AG20443 (cell line): ENCODE measurements at regions not wholly inside any gene's neighbourhood (a gene's known extent, or its start where the extent isn't known, plus 50 kb on each side); places are given as distances from the start of the nearest gene placed in this dataset.
"Not testable (repeated sequence)": the region's sequence is repeated elsewhere in the genome, so short reads cannot be mapped to it uniquely, and the experiment has no call there.

Experiments
- DNase-seq: peaks from one replicate; pipeline ENCODE4 v3.0.0; 2012; ENCODE audit warnings: low spot score, mixed read lengths

- not testable (repeated sequence) for DNase-seq
Observed at GRCh38 chr9:62874745-62875599, 1685.1 kb downstream of the SPATA31A7 start.

- DNase-seq: not testable (repeated sequence)
Observed at GRCh38 chr9:62877552-62877951, 1687.7 kb downstream of the SPATA31A7 start.

- not testable (repeated sequence) for DNase-seq
Observed at GRCh38 chr9:62877987-62878386, 1688.2 kb downstream of the SPATA31A7 start.

GRCh38 chr9:62880453-62880852 is 1690.6 kb downstream of the SPATA31A7 start:
- DNase-seq: peak; percentile 4

GRCh38 chr9:62880971-62881370 is 1691.1 kb downstream of the SPATA31A7 start:
- not testable (repeated sequence) for DNase-seq

GRCh38 chr9:62881811-62882210 is 1692.0 kb downstream of the SPATA31A7 start:
- not testable (repeated sequence) for DNase-seq

- not testable (repeated sequence) for DNase-seq
Observed at GRCh38 chr9:62882717-62883116, 1692.9 kb downstream of the SPATA31A7 start.

- not testable (repeated sequence) for DNase-seq
Observed at GRCh38 chr9:62896692-62897091, 1706.9 kb downstream of the SPATA31A7 start.

GRCh38 chr9:62897411-62898225 is 1707.8 kb downstream of the SPATA31A7 start:
- not testable (repeated sequence) for DNase-seq

- DNase-seq: not testable (repeated sequence)
Observed at GRCh38 chr9:62899666-62900065, 1709.8 kb downstream of the SPATA31A7 start.

- DNase-seq: not testable (repeated sequence)
Observed at GRCh38 chr9:62904061-62904460, 1714.2 kb downstream of the SPATA31A7 start.

GRCh38 chr9:62905722-62906121 is 1715.9 kb downstream of the SPATA31A7 start:
- DNase-seq: not testable (repeated sequence)

- not testable (repeated sequence) for DNase-seq
Observed at GRCh38 chr9:62907866-62908265, 1718.0 kb downstream of the SPATA31A7 start.

GRCh38 chr9:62908271-62908670 is 1718.4 kb downstream of the SPATA31A7 start:
- DNase-seq: not testable (repeated sequence)

- not testable (repeated sequence) for DNase-seq
Observed at GRCh38 chr9:62909447-62909846, 1719.6 kb downstream of the SPATA31A7 start.

- DNase-seq: not testable (repeated sequence)
Observed at GRCh38 chr9:62912278-62912677, 1722.4 kb downstream of the SPATA31A7 start.

- not testable (repeated sequence) for DNase-seq
Observed at GRCh38 chr9:62915168-62915567, 1725.3 kb downstream of the SPATA31A7 start.

GRCh38 chr9:62915661-62916060 is 1725.8 kb downstream of the SPATA31A7 start:
- not testable (repeated sequence) for DNase-seq

- not testable (repeated sequence) for DNase-seq
Observed at GRCh38 chr9:62918648-62919385, 1729.0 kb downstream of the SPATA31A7 start.

GRCh38 chr9:62931484-62931883 is 1741.6 kb downstream of the SPATA31A7 start:
- not testable (repeated sequence) for DNase-seq

GRCh38 chr9:62952840-62953239 is 1763.0 kb downstream of the SPATA31A7 start:
- not testable (repeated sequence) for DNase-seq
